ENCODE measurements at regions not wholly inside any gene's neighbourhood (a gene's known extent, or its start where the extent isn't known, plus 50 kb on each side); places are given as distances from the start of the nearest gene placed in this dataset.

- TF ChIP-seq CTCF (IDR thresholded peaks at IDR 0.05; ENCODE audit: low read depth, low read length, poor library complexity, severe bottlenecking) (no peak), EZH2phosphoT487 (IDR thresholded peaks at IDR 0.05; ENCODE audit: borderline replicate concordance, low read length) (no peak)
Observed at GRCh38 chr7:85713171-85713570, 526.3 kb upstream of the SEMA3D start.
